ENCODE measurements at regions not wholly inside any gene's neighbourhood (a gene's known extent, or its start where the extent isn't known, plus 50 kb on each side); places are given as distances from the start of the nearest gene placed in this dataset.

- TF ChIP-seq, protein P1, sequence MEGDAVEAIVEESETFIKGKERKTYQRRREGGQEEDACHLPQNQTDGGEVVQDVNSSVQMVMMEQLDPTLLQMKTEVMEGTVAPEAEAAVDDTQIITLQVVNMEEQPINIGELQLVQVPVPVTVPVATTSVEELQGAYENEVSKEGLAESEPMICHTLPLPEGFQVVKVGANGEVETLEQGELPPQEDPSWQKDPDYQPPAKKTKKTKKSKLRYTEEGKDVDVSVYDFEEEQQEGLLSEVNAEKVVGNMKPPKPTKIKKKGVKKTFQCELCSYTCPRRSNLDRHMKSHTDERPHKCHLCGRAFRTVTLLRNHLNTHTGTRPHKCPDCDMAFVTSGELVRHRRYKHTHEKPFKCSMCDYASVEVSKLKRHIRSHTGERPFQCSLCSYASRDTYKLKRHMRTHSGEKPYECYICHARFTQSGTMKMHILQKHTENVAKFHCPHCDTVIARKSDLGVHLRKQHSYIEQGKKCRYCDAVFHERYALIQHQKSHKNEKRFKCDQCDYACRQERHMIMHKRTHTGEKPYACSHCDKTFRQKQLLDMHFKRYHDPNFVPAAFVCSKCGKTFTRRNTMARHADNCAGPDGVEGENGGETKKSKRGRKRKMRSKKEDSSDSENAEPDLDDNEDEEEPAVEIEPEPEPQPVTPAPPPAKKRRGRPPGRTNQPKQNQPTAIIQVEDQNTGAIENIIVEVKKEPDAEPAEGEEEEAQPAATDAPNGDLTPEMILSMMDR (IDR thresholded peaks at IDR 0.05; ENCODE audit: insufficient read depth, low read length, poor library complexity, severe bottlenecking) = no peak
- no peak for TF ChIP-seq EZH2phosphoT487 (conservative IDR thresholded peaks at IDR 0.05; ENCODE audit: low read length)
Measured at GRCh38 chr3:30141927-30142326, 464.5 kb upstream of the TGFBR2 start.

All from SU-DHL-6 (cell line).